ENCODE measurements at regions not wholly inside any gene's neighbourhood (a gene's known extent, or its start where the extent isn't known, plus 50 kb on each side); places are given as distances from the start of the nearest gene placed in this dataset.

- no peak for DNase-seq
Measured at GRCh38 chr7:32428546-32428945, 61.6 kb downstream of the LSM5 start.

GRCh38 chr7:32427769-32428291, 62.4 kb downstream of the LSM5 start:
- DNase-seq = peak; percentile 80

- no peak for DNase-seq
Measured at GRCh38 chr7:32416846-32417245, 73.3 kb downstream of the LSM5 start.

GRCh38 chr7:32415936-32416335, 74.2 kb downstream of the LSM5 start:
- DNase-seq = no peak

GRCh38 chr7:32415519-32415918, 74.7 kb downstream of the LSM5 start:
- no peak for DNase-seq

- no peak for DNase-seq
Measured at GRCh38 chr7:32412471-32412870, 77.7 kb downstream of the LSM5 start.

GRCh38 chr7:32410545-32410944, 79.6 kb downstream of the LSM5 start:
- no peak for DNase-seq

GRCh38 chr7:32406386-32406785, 83.8 kb downstream of the LSM5 start:
- DNase-seq = no peak

- DNase-seq = no peak
Measured at GRCh38 chr7:32403463-32404229, 86.5 kb downstream of the LSM5 start.

- DNase-seq = no peak
Measured at GRCh38 chr7:32400676-32401075, 89.5 kb downstream of the LSM5 start.

GRCh38 chr7:32399311-32399710, 90.9 kb downstream of the LSM5 start:
- DNase-seq = no peak

- no peak for DNase-seq
Measured at GRCh38 chr7:32395168-32395567, 95.0 kb downstream of the LSM5 start.

- DNase-seq = no peak
Measured at GRCh38 chr7:32393861-32394260, 96.3 kb downstream of the LSM5 start.

GRCh38 chr7:32390210-32390609, 100.0 kb downstream of the LSM5 start:
- DNase-seq = no peak

- no peak for DNase-seq
Measured at GRCh38 chr7:32385316-32385956, 104.7 kb downstream of the LSM5 start.

GRCh38 chr7:32381024-32381601, 109.1 kb downstream of the LSM5 start:
- no peak for DNase-seq

- no peak for DNase-seq
Measured at GRCh38 chr7:32379510-32380112, 110.6 kb downstream of the LSM5 start.

- DNase-seq = no peak
Measured at GRCh38 chr7:32378988-32379387, 111.2 kb downstream of the LSM5 start.

- no peak for DNase-seq
Measured at GRCh38 chr7:32364581-32364980, 125.6 kb downstream of the LSM5 start.

- DNase-seq = no peak
Measured at GRCh38 chr7:32360127-32360526, 130.1 kb downstream of the LSM5 start.

- DNase-seq = no peak
Measured at GRCh38 chr7:32357535-32358277, 132.5 kb downstream of the LSM5 start.

- DNase-seq = peak; percentile 22
Measured at GRCh38 chr7:32347244-32347828, 142.8 kb downstream of the LSM5 start.

Measured in hematopoietic multipotent progenitor cell treated with erythropoietin and hydrocortisone succinate and interleukin-3 and kit ligand, for 8 days (in vitro differentiated cells).